ENCODE measurements at regions not wholly inside any gene's neighbourhood (a gene's known extent, or its start where the extent isn't known, plus 50 kb on each side); places are given as distances from the start of the nearest gene placed in this dataset.

DNA sequence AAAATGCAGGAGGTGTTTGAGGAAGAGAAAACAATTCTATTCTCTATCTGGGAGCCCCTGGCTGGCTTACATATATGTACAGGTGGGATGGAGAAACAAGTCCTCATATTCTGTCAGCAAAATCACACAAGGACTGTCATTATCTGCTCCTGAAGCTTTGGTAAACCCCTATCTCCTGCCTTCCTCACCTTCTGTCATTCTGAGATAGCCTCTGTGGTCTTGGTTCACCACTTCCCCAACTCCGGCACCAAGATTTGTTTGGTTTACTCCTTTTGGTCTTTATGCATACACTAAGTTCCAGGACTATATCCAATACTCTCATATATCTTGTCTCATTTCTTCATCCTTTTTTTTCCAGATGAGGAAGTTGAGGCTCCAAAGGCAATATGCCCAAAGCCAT is 551.1 kb downstream of the PLPP3 start:
- no peak for TF ChIP-seq POLR2AphosphoS5 (IDR thresholded peaks at IDR 0.05; ENCODE audit: borderline replicate concordance, low read depth, low read length)
- TF ChIP-seq EZH2 (IDR thresholded peaks at IDR 0.05): no peak
